ENCODE measurements at regions not wholly inside any gene's neighbourhood (a gene's known extent, or its start where the extent isn't known, plus 50 kb on each side); places are given as distances from the start of the nearest gene placed in this dataset.
"Not testable (repeated sequence)": the region's sequence is repeated elsewhere in the genome, so short reads cannot be mapped to it uniquely, and the experiment has no call there.

GRCh38 chr7:68805159-68805558 lies 793.1 kb upstream of the AUTS2 start:
- no peak for DNase-seq

- DNase-seq, result no peak
These were observed 790.6 kb upstream of the AUTS2 start for GRCh38 chr7:68807666-68808065.

- DNase-seq, result no peak
These were observed 784.7 kb upstream of the AUTS2 start for GRCh38 chr7:68813551-68814080.

GRCh38 chr7:68816491-68816890 lies 781.8 kb upstream of the AUTS2 start:
- no peak for DNase-seq

- DNase-seq, result no peak
These were observed 778.0 kb upstream of the AUTS2 start for GRCh38 chr7:68820321-68820720.

GRCh38 chr7:68821846-68822245 lies 776.4 kb upstream of the AUTS2 start:
- DNase-seq, result no peak

GRCh38 chr7:68823996-68824780 lies 774.1 kb upstream of the AUTS2 start:
- no peak for DNase-seq

GRCh38 chr7:68828575-68828974 lies 769.7 kb upstream of the AUTS2 start:
- no peak for DNase-seq

- DNase-seq, result no peak
These were observed 764.9 kb upstream of the AUTS2 start for GRCh38 chr7:68833422-68833821.

GRCh38 chr7:68839014-68839413 lies 759.3 kb upstream of the AUTS2 start:
- DNase-seq, result no peak

GRCh38 chr7:68840991-68841390 lies 757.3 kb upstream of the AUTS2 start:
- no peak for DNase-seq

GRCh38 chr7:68843985-68844384 lies 754.3 kb upstream of the AUTS2 start:
- not testable (repeated sequence) for DNase-seq

GRCh38 chr7:68846811-68847325 lies 751.4 kb upstream of the AUTS2 start:
- DNase-seq, result no peak

GRCh38 chr7:68853254-68853653 lies 745.0 kb upstream of the AUTS2 start:
- DNase-seq, result no peak

GRCh38 chr7:68857571-68857970 lies 740.7 kb upstream of the AUTS2 start:
- no peak for DNase-seq

GRCh38 chr7:68858497-68858896 lies 739.8 kb upstream of the AUTS2 start:
- DNase-seq, result no peak

GRCh38 chr7:68861171-68861570 lies 737.1 kb upstream of the AUTS2 start:
- DNase-seq, result no peak

GRCh38 chr7:68862261-68862660 lies 736.0 kb upstream of the AUTS2 start:
- no peak for DNase-seq

GRCh38 chr7:68862736-68863135 lies 735.5 kb upstream of the AUTS2 start:
- no peak for DNase-seq

- DNase-seq, result no peak
These were observed 732.7 kb upstream of the AUTS2 start for GRCh38 chr7:68865351-68866199.

- no peak for DNase-seq
These were observed 732.1 kb upstream of the AUTS2 start for GRCh38 chr7:68866200-68866570.

- not testable (repeated sequence) for DNase-seq
These were observed 731.6 kb upstream of the AUTS2 start for GRCh38 chr7:68866721-68867120.

- DNase-seq, result no peak
These were observed 729.3 kb upstream of the AUTS2 start for GRCh38 chr7:68868978-68869377.

GRCh38 chr7:68873616-68874015 lies 724.7 kb upstream of the AUTS2 start:
- DNase-seq, result no peak
